ENCODE measurements at regions not wholly inside any gene's neighbourhood (a gene's known extent, or its start where the extent isn't known, plus 50 kb on each side); places are given as distances from the start of the nearest gene placed in this dataset.

- TF ChIP-seq CTCF (IDR thresholded peaks at IDR 0.05; ENCODE audit: insufficient read depth, low read depth, low read length, missing control alignments): no peak
- no peak for DNase-seq (ENCODE audit: low read depth)
These were observed 110.2 kb upstream of the CYSLTR1 start for GRCh38 chrX:78437621-78438020.

GRCh38 chrX:78429172-78429571, 101.8 kb upstream of the CYSLTR1 start:
- no peak for DNase-seq (ENCODE audit: low read depth)
- no peak for TF ChIP-seq CTCF (IDR thresholded peaks at IDR 0.05; ENCODE audit: insufficient read depth, low read depth, low read length, missing control alignments)

More at GRCh38 chrX:78437621-78438020, 110.2 kb upstream of the CYSLTR1 start:
- H3K4me3 ChIP-seq (ENCODE audit: low read length): no peak overlapping the region

GRCh38 chrX:78388663-78389062, 61.3 kb upstream of the CYSLTR1 start:
- TF ChIP-seq CTCF (IDR thresholded peaks at IDR 0.05; ENCODE audit: insufficient read depth, low read depth, low read length, missing control alignments): no peak
- no peak overlapping the region for H3K4me3 ChIP-seq (ENCODE audit: low read length)
- DNase-seq (ENCODE audit: low read depth): no peak

More at GRCh38 chrX:78429172-78429571, 101.8 kb upstream of the CYSLTR1 start:
- no peak overlapping the region for H3K4me3 ChIP-seq (ENCODE audit: low read length)

- no peak overlapping the region for H3K4me3 ChIP-seq (ENCODE audit: low read length)
- no peak for DNase-seq (ENCODE audit: low read depth)
- TF ChIP-seq CTCF (IDR thresholded peaks at IDR 0.05; ENCODE audit: insufficient read depth, low read depth, low read length, missing control alignments): no peak
These were observed 60.0 kb upstream of the CYSLTR1 start for GRCh38 chrX:78387364-78387763.

GRCh38 chrX:78384486-78384885, 57.1 kb upstream of the CYSLTR1 start:
- no peak for TF ChIP-seq CTCF (IDR thresholded peaks at IDR 0.05; ENCODE audit: insufficient read depth, low read depth, low read length, missing control alignments)
- H3K4me3 ChIP-seq (ENCODE audit: low read length): no peak overlapping the region
- DNase-seq (ENCODE audit: low read depth): peak; percentile 11

- H3K4me3 ChIP-seq (ENCODE audit: low read length): no peak overlapping the region
- DNase-seq (ENCODE audit: low read depth): no peak
- TF ChIP-seq CTCF (IDR thresholded peaks at IDR 0.05; ENCODE audit: insufficient read depth, low read depth, low read length, missing control alignments): no peak
These were observed 56.2 kb upstream of the CYSLTR1 start for GRCh38 chrX:78383594-78383993.

GRCh38 chrX:78378476-78379115, 51.2 kb upstream of the CYSLTR1 start:
- DNase-seq (ENCODE audit: low read depth): no peak
- H3K4me3 ChIP-seq (ENCODE audit: low read length): no peak overlapping the region
- no peak for TF ChIP-seq CTCF (IDR thresholded peaks at IDR 0.05; ENCODE audit: insufficient read depth, low read depth, low read length, missing control alignments)

Data from epithelial cell of esophagus (primary cell).